ENCODE measurements at regions not wholly inside any gene's neighbourhood (a gene's known extent, or its start where the extent isn't known, plus 50 kb on each side); places are given as distances from the start of the nearest gene placed in this dataset.

DNA sequence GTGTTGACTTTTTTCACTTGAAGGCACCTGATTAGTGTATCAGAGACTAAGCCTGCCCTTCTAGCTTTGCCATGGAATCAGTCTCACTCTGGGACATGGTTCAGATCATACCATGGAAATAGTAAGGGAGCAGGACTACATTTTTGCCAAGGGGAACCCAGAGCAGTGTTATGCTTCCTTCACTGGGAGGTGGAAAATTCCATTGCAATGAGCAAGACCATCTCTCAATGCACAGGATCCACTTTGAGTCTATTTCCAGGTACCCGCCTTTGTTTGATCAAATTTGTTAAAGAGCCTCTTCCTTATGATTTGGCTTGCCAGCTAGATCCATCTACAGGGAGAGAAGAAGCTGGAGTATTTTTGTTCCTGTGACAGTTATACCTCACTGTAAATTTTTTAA is 395.8 kb downstream of the MTX2 start:
- Histone ChIP-seq H3K27me3 (ENCODE audit: insufficient read depth, low read depth) (no peaks in the 10 kb centered on the region), H2AFZ (no peak overlapping the region), H3K36me3 (ENCODE audit: low read depth) (no peaks in the 10 kb centered on the region), H3K9me2 (ENCODE audit: insufficient read depth) (no peaks in the 10 kb centered on the region), H3K4me3 (no peak overlapping the region), H3K4me2 (0 out of 2 replicates have a peak overlapping the region, but pooled peaks have one; percentile 2), H3K27ac (no peak overlapping the region), H4K20me1 (ENCODE audit: insufficient read depth) (no peaks in the 10 kb centered on the region), H3K79me2 (ENCODE audit: low read depth) (no peaks in the 10 kb centered on the region), H3K4me1 (replicated peaks; ENCODE audit: insufficient read depth) (0 out of 2 replicates have a peak, but pooled peaks cover 7% of the 10 kb centered on the region), H3F3A (ENCODE audit: insufficient read depth, low read depth) (no peaks in the 10 kb centered on the region), H3K9me3 (ENCODE audit: insufficient read depth, low read depth) (no peaks in the 10 kb centered on the region)
- ChIA-PET CTCF (interaction anchor here (1.1 kb wide), 1 partner anchor 11 kb away, joined by 4 read pairs; no protein-coding TSS in a partner anchor), POLR2A (ENCODE audit: unreplicated experiment) (no interaction called here)
- TF ChIP-seq, protein P1, sequence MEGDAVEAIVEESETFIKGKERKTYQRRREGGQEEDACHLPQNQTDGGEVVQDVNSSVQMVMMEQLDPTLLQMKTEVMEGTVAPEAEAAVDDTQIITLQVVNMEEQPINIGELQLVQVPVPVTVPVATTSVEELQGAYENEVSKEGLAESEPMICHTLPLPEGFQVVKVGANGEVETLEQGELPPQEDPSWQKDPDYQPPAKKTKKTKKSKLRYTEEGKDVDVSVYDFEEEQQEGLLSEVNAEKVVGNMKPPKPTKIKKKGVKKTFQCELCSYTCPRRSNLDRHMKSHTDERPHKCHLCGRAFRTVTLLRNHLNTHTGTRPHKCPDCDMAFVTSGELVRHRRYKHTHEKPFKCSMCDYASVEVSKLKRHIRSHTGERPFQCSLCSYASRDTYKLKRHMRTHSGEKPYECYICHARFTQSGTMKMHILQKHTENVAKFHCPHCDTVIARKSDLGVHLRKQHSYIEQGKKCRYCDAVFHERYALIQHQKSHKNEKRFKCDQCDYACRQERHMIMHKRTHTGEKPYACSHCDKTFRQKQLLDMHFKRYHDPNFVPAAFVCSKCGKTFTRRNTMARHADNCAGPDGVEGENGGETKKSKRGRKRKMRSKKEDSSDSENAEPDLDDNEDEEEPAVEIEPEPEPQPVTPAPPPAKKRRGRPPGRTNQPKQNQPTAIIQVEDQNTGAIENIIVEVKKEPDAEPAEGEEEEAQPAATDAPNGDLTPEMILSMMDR (conservative IDR thresholded peaks at IDR 0.05), result no peak
- no peak for TF ChIP-seq EZH2 (IDR thresholded peaks at IDR 0.05; ENCODE audit: low read depth)
- intact Hi-C loops (cut with micrococcal nuclease; ENCODE audit: unreplicated experiment), result no loop called here
- peak; percentile 8 to 63 for DNase-seq
- BruUV-seq (replicated peaks), result no TSS peak

DNA sequence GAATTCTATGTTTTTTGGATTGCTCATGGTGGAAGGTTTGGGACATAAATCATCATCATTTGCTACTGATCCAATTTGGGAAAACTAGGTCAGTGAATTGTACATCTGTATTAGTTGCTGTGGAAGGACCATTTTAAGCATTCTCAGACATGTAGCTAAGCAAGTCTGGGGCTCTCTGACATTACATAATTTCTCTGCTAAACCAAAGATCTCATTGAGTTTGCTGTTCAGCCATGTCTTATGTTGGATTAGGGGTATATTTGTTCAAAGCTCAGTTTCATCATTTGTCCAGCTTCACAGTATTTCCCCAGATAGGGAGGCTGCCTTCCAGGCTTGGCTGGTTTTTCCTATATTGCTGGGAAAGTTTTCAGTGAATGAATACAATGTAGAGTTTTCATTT is 399.7 kb downstream of the MTX2 start:
- ChIA-PET POLR2A (ENCODE audit: unreplicated experiment) (no interaction called here), CTCF (no interaction called here)
- Histone ChIP-seq H3K9me3 (ENCODE audit: insufficient read depth, low read depth) (no peaks in the 10 kb centered on the region), H2AFZ (no peak overlapping the region), H3K4me2 (no peak overlapping the region), H3K4me3 (no peak overlapping the region), H3K9me2 (ENCODE audit: insufficient read depth) (no peaks in the 10 kb centered on the region), H3K36me3 (ENCODE audit: low read depth) (no peaks in the 10 kb centered on the region), H3K4me1 (replicated peaks; ENCODE audit: insufficient read depth) (0 out of 2 replicates have a peak, but pooled peaks cover 7% of the 10 kb centered on the region), H3K79me2 (ENCODE audit: low read depth) (no peaks in the 10 kb centered on the region), H3F3A (ENCODE audit: insufficient read depth, low read depth) (no peaks in the 10 kb centered on the region), H3K27ac (no peak overlapping the region), H4K20me1 (ENCODE audit: insufficient read depth) (no peaks in the 10 kb centered on the region), H3K27me3 (ENCODE audit: insufficient read depth, low read depth) (no peaks in the 10 kb centered on the region)
- intact Hi-C loops (cut with micrococcal nuclease; ENCODE audit: unreplicated experiment), result no loop called here
- no TSS peak for BruUV-seq (replicated peaks)
- TF ChIP-seq, protein P1 (conservative IDR thresholded peaks at IDR 0.05), result no peak
- no peak for TF ChIP-seq EZH2 (IDR thresholded peaks at IDR 0.05; ENCODE audit: low read depth)
- DNase-seq, result no peak

DNA sequence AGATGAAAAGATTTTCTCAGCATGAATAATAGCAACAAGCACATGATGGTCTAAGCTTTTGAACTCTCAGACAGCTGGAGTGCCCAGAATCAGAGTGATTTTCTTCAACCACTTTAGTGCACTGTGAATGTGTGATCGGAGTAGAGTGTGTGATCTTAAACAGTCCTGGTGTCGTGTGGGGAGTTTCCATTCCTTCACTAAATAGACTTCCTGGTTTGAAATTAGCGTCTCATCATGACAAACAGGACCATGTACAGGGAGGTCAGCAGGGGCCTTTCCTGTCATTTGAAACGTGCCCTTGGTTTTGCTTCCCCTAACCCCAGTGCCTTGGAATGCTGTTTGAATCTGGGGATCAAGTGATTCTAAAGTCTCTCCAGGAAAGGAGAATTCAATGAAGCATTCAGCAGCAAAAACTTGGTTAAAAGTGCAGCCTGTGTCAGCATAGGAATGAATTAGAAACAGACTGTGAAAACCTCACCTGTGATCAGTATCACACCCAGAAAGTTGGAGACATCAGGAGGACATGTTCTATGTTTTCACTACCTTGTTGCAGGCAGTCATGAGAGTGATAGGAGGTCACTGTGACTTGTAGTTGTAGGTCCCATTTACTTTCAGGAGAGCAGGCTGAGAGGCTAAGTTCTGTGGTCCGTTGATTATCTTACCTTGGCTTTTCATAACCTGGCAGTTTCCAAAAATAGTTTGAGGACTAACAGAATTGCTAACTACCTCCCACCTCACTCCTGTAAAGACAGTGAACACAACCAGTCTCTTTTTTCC is 400.3 kb downstream of the MTX2 start:
- no peaks in the 10 kb centered on the region for H3K79me2 ChIP-seq (ENCODE audit: low read depth)
- no peaks in the 10 kb centered on the region for H3K27me3 ChIP-seq (ENCODE audit: insufficient read depth, low read depth)
- POLR2A ChIA-PET (ENCODE audit: unreplicated experiment), result no interaction called here
- no peaks in the 10 kb centered on the region for H4K20me1 ChIP-seq (ENCODE audit: insufficient read depth)
- H2AFZ ChIP-seq, result no peak overlapping the region
- intact Hi-C loops (cut with micrococcal nuclease; ENCODE audit: unreplicated experiment), result no loop called here
- BruUV-seq (replicated peaks), result no TSS peak
- TF ChIP-seq, protein P1 (conservative IDR thresholded peaks at IDR 0.05), result no peak
- H3K36me3 ChIP-seq (ENCODE audit: low read depth), result no peaks in the 10 kb centered on the region
- no peaks in the 10 kb centered on the region for H3K9me2 ChIP-seq (ENCODE audit: insufficient read depth)
- H3K4me3 ChIP-seq, result no peak overlapping the region
- H3K9me3 ChIP-seq (ENCODE audit: insufficient read depth, low read depth), result no peaks in the 10 kb centered on the region
- H3K27ac ChIP-seq, result no peak overlapping the region
- H3K4me2 ChIP-seq, result no peak overlapping the region
- no peaks in the 10 kb centered on the region for H3F3A ChIP-seq (ENCODE audit: insufficient read depth, low read depth)
- CTCF ChIA-PET, result no interaction called here
- no peak for DNase-seq
- 0 out of 2 replicates have a peak, but pooled peaks cover 6% of the 10 kb centered on the region for H3K4me1 ChIP-seq (replicated peaks; ENCODE audit: insufficient read depth)

All from PC-9 (cell line).